ENCODE measurements at regions not wholly inside any gene's neighbourhood (a gene's known extent, or its start where the extent isn't known, plus 50 kb on each side); places are given as distances from the start of the nearest gene placed in this dataset.

- intact Hi-C loops (cut with DNase I) = loop anchor here (5.0 kb wide), 2 partner anchors 72 to 287 kb away; no protein-coding TSS in a partner anchor
Observed at GRCh38 chr17:73719588-73720071, 75.4 kb upstream of the SDK2 start.

GRCh38 chr17:73720187-73720834 lies 76.1 kb upstream of the SDK2 start:
- DNase-seq = no peak
- Histone ChIP-seq H3K36me3 (no peaks in the 10 kb centered on the region), H3K9me3 (no peaks in the 10 kb centered on the region), H3K27me3 (peaks cover 0 to 30% (median 0%) of the 10 kb centered on the region in 4 donors), H3K27ac (no peak overlapping the region), H3K4me1 (peaks cover 0 to 13% (median 0%) of the 10 kb centered on the region in 3 donors), H3K4me3 (no peak overlapping the region)
- TF ChIP-seq POLR2A (IDR thresholded peaks at IDR 0.05) = no peak
- TF ChIP-seq CTCF (IDR thresholded peaks at IDR 0.05) = no peak
- WGBS, 2 donors = 52 to 88% methylated on average over 4 to 9 of the region's 10 CpGs
- intact Hi-C loops (cut with DNase I) = no loop called here

More at GRCh38 chr17:73719588-73720071, 75.4 kb upstream of the SDK2 start:
- DNase-seq = no peak
- WGBS, 2 donors = 72 to 91% methylated on average over 4 to 14 of the region's 16 CpGs
- peaks cover 0 to 37% (median 0%) of the 10 kb centered on the region in 4 donors for H3K27me3 ChIP-seq
- TF ChIP-seq POLR2A (IDR thresholded peaks at IDR 0.05) = no peak
- TF ChIP-seq CTCF (IDR thresholded peaks at IDR 0.05) = no peak
- H3K4me3 ChIP-seq = no peak overlapping the region
- no peaks in the 10 kb centered on the region for H3K9me3 ChIP-seq
- H3K27ac ChIP-seq = no peak overlapping the region
- peaks cover 0 to 13% (median 0%) of the 10 kb centered on the region in 3 donors for H3K4me1 ChIP-seq
- no peaks in the 10 kb centered on the region for H3K36me3 ChIP-seq

GRCh38 chr17:73722165-73722564 lies 77.9 kb upstream of the SDK2 start:
- intact Hi-C loops (cut with DNase I) = no loop called here
- TF ChIP-seq CTCF (IDR thresholded peaks at IDR 0.05) (no peak), POLR2A (IDR thresholded peaks at IDR 0.05) (no peak)
- H3K4me1 ChIP-seq = peaks cover 0 to 13% (median 0%) of the 10 kb centered on the region in 3 donors
- WGBS, 2 donors = 37 to 71% methylated on average over 4 to 6 of the region's 6 CpGs
- DNase-seq = no peak
- H3K9me3 ChIP-seq = no peaks in the 10 kb centered on the region
- no peak overlapping the region for H3K27ac ChIP-seq
- no peak overlapping the region for H3K4me3 ChIP-seq
- no peaks in the 10 kb centered on the region for H3K36me3 ChIP-seq
- H3K27me3 ChIP-seq = peaks cover 0 to 27% (median 0%) of the 10 kb centered on the region in 4 donors

GRCh38 chr17:73723317-73723716 lies 79.1 kb upstream of the SDK2 start:
- no peak overlapping the region for H3K27ac ChIP-seq
- H3K9me3 ChIP-seq = no peaks in the 10 kb centered on the region
- no peak for DNase-seq
- TF ChIP-seq CTCF (IDR thresholded peaks at IDR 0.05) = no peak
- peaks cover 0 to 20% (median 0%) of the 10 kb centered on the region in 4 donors for H3K27me3 ChIP-seq
- 75 to 79% methylated on average over 4 of the region's 4 CpGs for WGBS, 2 donors
- peaks cover 0 to 13% (median 0%) of the 10 kb centered on the region in 3 donors for H3K4me1 ChIP-seq
- no peaks in the 10 kb centered on the region for H3K36me3 ChIP-seq
- H3K4me3 ChIP-seq = no peak overlapping the region
- intact Hi-C loops (cut with DNase I) = no loop called here

- Histone ChIP-seq H3K27ac (no peak overlapping the region), H3K27me3 (peaks cover 0 to 22% (median 0%) of the 10 kb centered on the region in 4 donors), H3K9me3 (no peaks in the 10 kb centered on the region), H3K4me3 (no peak overlapping the region), H3K4me1 (peaks cover 0 to 6% (median 0%) of the 10 kb centered on the region in 3 donors), H3K36me3 (no peaks in the 10 kb centered on the region)
- TF ChIP-seq CTCF (IDR thresholded peaks at IDR 0.05) (no peak), POLR2A (IDR thresholded peaks at IDR 0.05) (no peak)
- DNase-seq = no peak
- WGBS, 2 donors = 97% methylated on average over 3 of the region's 5 CpGs; no CpG with 5 or more reads in 1 of the 2 donors
- intact Hi-C loops (cut with DNase I) = no loop called here
Observed at GRCh38 chr17:73724341-73724740, 80.1 kb upstream of the SDK2 start.

Data from esophagus squamous epithelium (tissue), 5 donors.